DOHH2 (cell line): ENCODE measurements at regions not wholly inside any gene's neighbourhood (a gene's known extent, or its start where the extent isn't known, plus 50 kb on each side); places are given as distances from the start of the nearest gene placed in this dataset.

Source experiments
- EZH2phosphoT487 ChIP-seq: fragments of 200-600 bp; sonication (generic); IDR thresholded peaks from 2 replicates; pipeline ENCODE4 v1.6.1; 2017; ENCODE audit warnings: borderline replicate concordance, mild to moderate bottlenecking, antibody characterized with exemption, low read length, moderate library complexity, mixed read lengths
- TF ChIP-seq, protein P1 (sequence below): fragments of 200-600 bp; sonication (generic); IDR thresholded peaks from one replicate; pipeline ENCODE4 v1.5.1; 2014; ENCODE audit warnings: antibody characterized with exemption, mild to moderate bottlenecking, low read depth, low read length; ENCODE audit not compliant: poor library complexity, severe bottlenecking

DNA sequence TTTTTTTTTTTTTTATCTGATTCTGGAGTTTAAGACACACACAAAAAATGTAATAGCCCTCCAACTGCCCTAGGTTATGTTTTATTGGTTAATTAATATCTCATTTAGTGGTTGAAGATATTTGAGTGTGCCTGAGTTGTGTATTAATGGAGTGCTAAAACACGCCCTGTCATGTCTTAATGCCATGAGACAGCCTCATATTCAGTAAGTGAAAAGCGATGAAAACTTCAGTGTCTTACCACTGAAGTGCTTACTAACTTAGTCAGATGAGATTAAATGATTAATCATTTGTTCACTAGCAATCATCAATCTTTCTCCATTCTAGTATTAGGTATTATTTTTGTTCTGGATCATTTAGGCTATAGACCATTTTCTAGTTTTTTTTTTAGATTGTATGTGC, 544.7 kb upstream of the ROBO2 start:
- TF ChIP-seq, protein P1, sequence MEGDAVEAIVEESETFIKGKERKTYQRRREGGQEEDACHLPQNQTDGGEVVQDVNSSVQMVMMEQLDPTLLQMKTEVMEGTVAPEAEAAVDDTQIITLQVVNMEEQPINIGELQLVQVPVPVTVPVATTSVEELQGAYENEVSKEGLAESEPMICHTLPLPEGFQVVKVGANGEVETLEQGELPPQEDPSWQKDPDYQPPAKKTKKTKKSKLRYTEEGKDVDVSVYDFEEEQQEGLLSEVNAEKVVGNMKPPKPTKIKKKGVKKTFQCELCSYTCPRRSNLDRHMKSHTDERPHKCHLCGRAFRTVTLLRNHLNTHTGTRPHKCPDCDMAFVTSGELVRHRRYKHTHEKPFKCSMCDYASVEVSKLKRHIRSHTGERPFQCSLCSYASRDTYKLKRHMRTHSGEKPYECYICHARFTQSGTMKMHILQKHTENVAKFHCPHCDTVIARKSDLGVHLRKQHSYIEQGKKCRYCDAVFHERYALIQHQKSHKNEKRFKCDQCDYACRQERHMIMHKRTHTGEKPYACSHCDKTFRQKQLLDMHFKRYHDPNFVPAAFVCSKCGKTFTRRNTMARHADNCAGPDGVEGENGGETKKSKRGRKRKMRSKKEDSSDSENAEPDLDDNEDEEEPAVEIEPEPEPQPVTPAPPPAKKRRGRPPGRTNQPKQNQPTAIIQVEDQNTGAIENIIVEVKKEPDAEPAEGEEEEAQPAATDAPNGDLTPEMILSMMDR = no peak
- TF ChIP-seq EZH2phosphoT487 = no peak
